ENCODE measurements at regions not wholly inside any gene's neighbourhood (a gene's known extent, or its start where the extent isn't known, plus 50 kb on each side); places are given as distances from the start of the nearest gene placed in this dataset.

DNA sequence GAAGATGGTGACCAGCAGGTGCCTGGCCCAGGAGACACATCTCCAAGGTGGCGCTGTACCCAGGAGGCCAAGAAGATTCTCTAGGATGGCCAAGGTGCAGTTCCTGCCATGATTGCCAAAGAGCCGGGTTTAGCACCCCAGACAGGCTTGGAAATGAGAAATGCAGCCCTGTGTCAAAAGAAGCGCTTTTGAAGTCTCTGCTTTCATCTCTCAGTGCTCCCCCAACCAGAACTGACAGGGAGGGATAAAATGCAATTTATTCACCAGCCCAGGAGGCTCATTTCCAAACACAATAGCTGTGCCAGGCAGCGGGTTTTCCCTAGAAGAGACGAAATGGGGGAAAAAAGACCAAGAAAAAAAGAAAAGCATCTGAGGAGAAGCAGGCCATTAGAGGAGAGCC lies 195.9 kb upstream of the NCAM1 start:
- Histone ChIP-seq H3K27ac (ENCODE audit: low read depth in 2 of 2, low read length in 1 of 2) (no peak overlapping the region), H3K9me3 (ENCODE audit: control insufficient read depth in 2 of 2, insufficient read depth in 1 of 2, low read depth in 1 of 2, low read length in 1 of 2) (no peaks in the 10 kb centered on the region), H3K27me3 (ENCODE audit: control insufficient read depth in 1 of 2, insufficient read depth in 2 of 2, low read length in 2 of 2) (no peaks in the 10 kb centered on the region), H3K4me1 (ENCODE audit: control insufficient read depth in 2 of 2, insufficient read depth in 2 of 2, low read length in 1 of 2) (no peaks in the 10 kb centered on the region), H3K36me3 (ENCODE audit: control insufficient read depth in 2 of 2, insufficient read depth in 2 of 2, low read length in 1 of 2) (no peaks in the 10 kb centered on the region), H3K4me3 (ENCODE audit: low read depth in 1 of 2, low read length in 2 of 2) (no peak overlapping the region)
- 82 to 88% methylated on average over 5 of the region's 5 CpGs for WGBS, 2 donors

DNA sequence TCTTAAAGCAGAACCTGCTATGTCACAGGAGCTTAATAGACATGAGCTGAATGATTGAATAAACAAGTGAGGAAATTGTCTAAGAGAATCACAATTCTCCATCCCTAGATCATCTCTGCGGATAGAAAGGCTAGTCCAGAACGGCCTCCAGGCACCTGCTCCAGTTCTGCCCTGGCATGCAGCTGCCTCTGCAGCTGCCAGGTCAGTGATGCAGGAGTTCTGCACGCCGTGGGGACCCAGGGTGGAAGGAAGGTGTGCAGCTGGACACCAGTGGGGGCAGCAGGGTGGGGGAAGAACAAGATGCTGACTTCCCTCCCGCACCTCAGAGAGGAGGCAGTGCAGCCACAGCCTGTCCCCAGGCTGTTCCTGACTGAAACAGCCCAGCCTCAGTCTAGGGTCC lies 192.1 kb upstream of the NCAM1 start:
- 41 to 52% methylated on average over 5 of the region's 5 CpGs for WGBS, 2 donors

DNA sequence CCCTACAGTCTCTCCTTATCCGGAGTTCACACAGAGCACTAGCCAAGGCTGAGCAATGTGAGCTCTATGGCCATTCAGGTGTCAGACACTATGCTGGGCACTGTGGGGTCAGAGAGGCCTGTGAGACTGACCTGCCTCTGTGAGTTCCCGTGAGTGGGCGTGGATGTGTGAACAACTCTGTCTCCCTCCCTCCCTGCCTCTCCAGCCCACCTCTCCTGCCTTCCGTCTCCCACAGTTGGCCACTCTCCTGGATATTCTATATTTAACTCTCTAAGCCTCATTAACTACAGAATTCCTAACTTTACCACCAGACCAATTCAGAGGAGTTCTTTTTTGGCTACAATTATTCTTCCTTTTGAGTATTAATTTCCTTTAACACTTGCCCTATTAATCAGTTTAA lies 191.6 kb upstream of the NCAM1 start:
- Histone ChIP-seq H3K36me3 (ENCODE audit: control insufficient read depth in 2 of 2, insufficient read depth in 2 of 2, low read length in 1 of 2) (no peaks in the 10 kb centered on the region), H3K27me3 (ENCODE audit: control insufficient read depth in 1 of 2, insufficient read depth in 2 of 2, low read length in 2 of 2) (no peaks in the 10 kb centered on the region), H3K27ac (ENCODE audit: low read depth in 2 of 2, low read length in 1 of 2) (no peak overlapping the region), H3K9me3 (ENCODE audit: control insufficient read depth in 2 of 2, insufficient read depth in 1 of 2, low read depth in 1 of 2, low read length in 1 of 2) (no peaks in the 10 kb centered on the region), H3K4me1 (ENCODE audit: control insufficient read depth in 2 of 2, insufficient read depth in 2 of 2, low read length in 1 of 2) (no peaks in the 10 kb centered on the region), H3K4me3 (ENCODE audit: low read depth in 1 of 2, low read length in 2 of 2) (no peak overlapping the region)
- WGBS, 2 donors: 67 to 68% methylated on average over 4 of the region's 4 CpGs

More for the DNA sequence above, 192.1 kb upstream of the NCAM1 start:
- Histone ChIP-seq H3K27me3 (ENCODE audit: control insufficient read depth in 1 of 2, insufficient read depth in 2 of 2, low read length in 2 of 2) (no peaks in the 10 kb centered on the region), H3K4me3 (ENCODE audit: low read depth in 1 of 2, low read length in 2 of 2) (no peak overlapping the region), H3K4me1 (ENCODE audit: control insufficient read depth in 2 of 2, insufficient read depth in 2 of 2, low read length in 1 of 2) (no peaks in the 10 kb centered on the region), H3K27ac (ENCODE audit: low read depth in 2 of 2, low read length in 1 of 2) (no peak overlapping the region), H3K36me3 (ENCODE audit: control insufficient read depth in 2 of 2, insufficient read depth in 2 of 2, low read length in 1 of 2) (no peaks in the 10 kb centered on the region), H3K9me3 (ENCODE audit: control insufficient read depth in 2 of 2, insufficient read depth in 1 of 2, low read depth in 1 of 2, low read length in 1 of 2) (no peaks in the 10 kb centered on the region)

DNA sequence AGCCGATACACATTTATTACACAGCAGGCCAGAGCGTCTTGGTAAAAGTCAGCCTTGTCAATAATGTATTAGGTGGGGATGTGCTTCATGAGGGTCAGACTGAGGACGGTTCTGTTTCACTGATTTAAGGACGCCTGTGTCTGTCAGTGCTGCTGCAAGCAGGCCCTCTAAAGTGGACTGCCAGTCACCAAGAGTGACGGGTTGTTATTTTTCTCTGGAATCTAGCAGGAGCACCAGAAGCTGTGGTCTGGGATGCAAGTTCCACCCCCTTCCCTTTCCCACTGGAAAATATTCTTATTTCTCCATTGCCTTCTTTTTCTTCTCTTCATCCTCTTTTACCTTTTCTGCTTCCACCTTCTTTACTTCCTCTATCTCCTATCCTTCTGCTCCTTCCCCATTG lies 191.2 kb upstream of the NCAM1 start:
- WGBS, 2 donors: 75 to 83% methylated on average over 5 of the region's 5 CpGs

DNA sequence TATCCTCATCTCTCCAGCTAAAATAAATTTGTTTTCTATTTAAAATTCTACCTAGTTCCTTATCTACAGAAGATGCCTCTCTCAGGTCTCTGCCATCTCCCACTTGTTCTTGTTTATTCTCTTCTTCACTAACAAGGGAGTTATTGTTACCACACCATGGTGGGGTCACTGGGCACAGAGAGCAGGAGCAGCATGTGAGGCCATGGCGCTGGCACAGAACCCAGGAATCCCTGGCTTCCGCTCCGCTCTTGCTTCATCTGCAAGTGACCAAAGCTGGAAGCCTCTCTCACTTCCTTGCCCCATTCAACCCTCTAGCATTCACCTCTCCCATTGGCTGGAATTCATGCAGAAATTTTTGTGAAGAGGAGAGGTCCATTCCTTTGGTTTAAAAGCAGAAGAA lies 190.7 kb upstream of the NCAM1 start:
- Histone ChIP-seq H3K27me3 (ENCODE audit: control insufficient read depth in 1 of 2, insufficient read depth in 2 of 2, low read length in 2 of 2) (no peaks in the 10 kb centered on the region), H3K36me3 (ENCODE audit: control insufficient read depth in 2 of 2, insufficient read depth in 2 of 2, low read length in 1 of 2) (no peaks in the 10 kb centered on the region), H3K27ac (ENCODE audit: low read depth in 2 of 2, low read length in 1 of 2) (no peak overlapping the region), H3K4me1 (ENCODE audit: control insufficient read depth in 2 of 2, insufficient read depth in 2 of 2, low read length in 1 of 2) (no peaks in the 10 kb centered on the region), H3K4me3 (ENCODE audit: low read depth in 1 of 2, low read length in 2 of 2) (no peak overlapping the region), H3K9me3 (ENCODE audit: control insufficient read depth in 2 of 2, insufficient read depth in 1 of 2, low read depth in 1 of 2, low read length in 1 of 2) (no peaks in the 10 kb centered on the region)
- WGBS, 2 donors: 89 to 94% methylated on average over 3 of the region's 3 CpGs

More for the DNA sequence above, 191.2 kb upstream of the NCAM1 start:
- no peak overlapping the region for H3K4me3 ChIP-seq (ENCODE audit: low read depth in 1 of 2, low read length in 2 of 2)
- H3K27ac ChIP-seq (ENCODE audit: low read depth in 2 of 2, low read length in 1 of 2): no peak overlapping the region
- H3K9me3 ChIP-seq (ENCODE audit: control insufficient read depth in 2 of 2, insufficient read depth in 1 of 2, low read depth in 1 of 2, low read length in 1 of 2): no peaks in the 10 kb centered on the region
- H3K4me1 ChIP-seq (ENCODE audit: control insufficient read depth in 2 of 2, insufficient read depth in 2 of 2, low read length in 1 of 2): no peaks in the 10 kb centered on the region
- no peaks in the 10 kb centered on the region for H3K36me3 ChIP-seq (ENCODE audit: control insufficient read depth in 2 of 2, insufficient read depth in 2 of 2, low read length in 1 of 2)
- no peaks in the 10 kb centered on the region for H3K27me3 ChIP-seq (ENCODE audit: control insufficient read depth in 1 of 2, insufficient read depth in 2 of 2, low read length in 2 of 2)

DNA sequence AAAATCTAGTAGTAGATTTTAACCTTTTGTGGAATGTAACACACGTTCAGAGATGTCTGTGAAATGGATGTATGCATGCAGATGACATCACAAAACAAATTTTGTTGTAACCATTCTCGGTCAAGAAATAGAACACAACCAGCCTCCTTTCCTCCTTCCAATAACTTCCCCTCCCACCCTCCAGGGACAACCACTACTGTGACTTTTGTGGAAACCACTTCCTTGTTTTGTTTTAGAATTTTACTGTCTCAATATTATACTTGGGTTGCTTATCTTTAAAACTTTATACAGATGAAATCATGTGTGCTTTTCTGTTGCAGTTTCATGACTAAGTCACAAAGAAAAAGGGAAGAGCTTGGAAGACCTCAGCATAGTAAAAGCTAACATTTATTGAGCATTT lies 189.4 kb upstream of the NCAM1 start:
- Histone ChIP-seq H3K27ac (ENCODE audit: low read depth in 2 of 2, low read length in 1 of 2) (no peak overlapping the region), H3K36me3 (ENCODE audit: control insufficient read depth in 2 of 2, insufficient read depth in 2 of 2, low read length in 1 of 2) (no peaks in the 10 kb centered on the region), H3K27me3 (ENCODE audit: control insufficient read depth in 1 of 2, insufficient read depth in 2 of 2, low read length in 2 of 2) (no peaks in the 10 kb centered on the region), H3K4me3 (ENCODE audit: low read depth in 1 of 2, low read length in 2 of 2) (no peak overlapping the region), H3K9me3 (ENCODE audit: control insufficient read depth in 2 of 2, insufficient read depth in 1 of 2, low read depth in 1 of 2, low read length in 1 of 2) (no peaks in the 10 kb centered on the region), H3K4me1 (ENCODE audit: control insufficient read depth in 2 of 2, insufficient read depth in 2 of 2, low read length in 1 of 2) (no peaks in the 10 kb centered on the region)
- WGBS, 2 donors: 63 to 67% methylated on average over 2 of the region's 2 CpGs

DNA sequence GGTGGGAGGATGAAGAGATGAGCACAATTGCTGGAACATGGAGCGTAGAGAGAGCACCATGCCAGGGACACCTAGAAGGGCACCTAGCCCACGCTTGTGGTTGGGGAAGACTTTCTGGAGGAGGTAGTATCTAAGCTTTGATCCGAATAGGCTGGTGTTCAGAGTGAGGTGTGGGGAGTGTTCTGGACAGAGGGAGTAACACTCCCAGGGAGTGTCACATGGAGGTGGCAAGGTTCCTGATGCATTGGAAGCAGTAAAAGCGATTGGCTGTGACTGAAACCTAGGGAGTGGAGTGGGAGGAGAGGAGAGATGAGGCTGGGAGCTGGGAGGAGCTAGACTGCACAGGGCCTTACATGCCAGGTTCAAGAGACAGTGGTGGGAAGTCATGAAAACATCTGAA lies 188.0 kb upstream of the NCAM1 start:
- WGBS, 2 donors: 80 to 83% methylated on average over 4 of the region's 4 CpGs
- Histone ChIP-seq H3K9me3 (ENCODE audit: control insufficient read depth in 2 of 2, insufficient read depth in 1 of 2, low read depth in 1 of 2, low read length in 1 of 2) (no peaks in the 10 kb centered on the region), H3K27ac (ENCODE audit: low read depth in 2 of 2, low read length in 1 of 2) (no peak overlapping the region), H3K27me3 (ENCODE audit: control insufficient read depth in 1 of 2, insufficient read depth in 2 of 2, low read length in 2 of 2) (no peaks in the 10 kb centered on the region), H3K4me1 (ENCODE audit: control insufficient read depth in 2 of 2, insufficient read depth in 2 of 2, low read length in 1 of 2) (no peaks in the 10 kb centered on the region), H3K36me3 (ENCODE audit: control insufficient read depth in 2 of 2, insufficient read depth in 2 of 2, low read length in 1 of 2) (no peaks in the 10 kb centered on the region), H3K4me3 (ENCODE audit: low read depth in 1 of 2, low read length in 2 of 2) (no peak overlapping the region)

DNA sequence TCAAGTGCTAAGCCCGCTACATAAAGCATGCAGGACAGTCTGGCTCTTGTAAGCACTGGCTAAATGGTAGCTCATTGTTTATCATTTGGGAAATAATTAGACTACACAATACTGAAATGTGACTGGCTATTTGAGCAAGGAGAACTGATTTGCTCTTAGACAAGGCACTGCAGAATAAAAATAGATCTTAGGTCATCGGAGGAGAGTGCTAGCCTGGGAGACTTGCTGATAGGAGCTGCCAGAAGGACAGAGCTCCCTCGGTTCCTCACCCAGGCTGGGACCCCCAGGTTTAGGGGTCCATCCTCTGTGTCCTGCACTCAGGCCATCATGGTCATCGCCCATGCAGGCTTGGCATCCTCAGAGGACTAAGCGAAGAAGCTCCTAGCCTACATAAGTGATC lies 184.4 kb upstream of the NCAM1 start:
- H3K4me3 ChIP-seq (ENCODE audit: low read depth in 1 of 2, low read length in 2 of 2): no peak overlapping the region
- H3K27ac ChIP-seq (ENCODE audit: low read depth in 2 of 2, low read length in 1 of 2): no peak overlapping the region
- no peaks in the 10 kb centered on the region for H3K27me3 ChIP-seq (ENCODE audit: control insufficient read depth in 1 of 2, insufficient read depth in 2 of 2, low read length in 2 of 2)
- no peaks in the 10 kb centered on the region for H3K36me3 ChIP-seq (ENCODE audit: control insufficient read depth in 2 of 2, insufficient read depth in 2 of 2, low read length in 1 of 2)
- peaks cover 0 to 3% of the 10 kb centered on the region in 2 donors for H3K9me3 ChIP-seq (ENCODE audit: control insufficient read depth in 2 of 2, insufficient read depth in 1 of 2, low read depth in 1 of 2, low read length in 1 of 2)
- 83 to 85% methylated on average over 5 of the region's 5 CpGs for WGBS, 2 donors
- peaks cover 2 to 3% of the 10 kb centered on the region in 2 donors for H3K4me1 ChIP-seq (ENCODE audit: control insufficient read depth in 2 of 2, insufficient read depth in 2 of 2, low read length in 1 of 2)

DNA sequence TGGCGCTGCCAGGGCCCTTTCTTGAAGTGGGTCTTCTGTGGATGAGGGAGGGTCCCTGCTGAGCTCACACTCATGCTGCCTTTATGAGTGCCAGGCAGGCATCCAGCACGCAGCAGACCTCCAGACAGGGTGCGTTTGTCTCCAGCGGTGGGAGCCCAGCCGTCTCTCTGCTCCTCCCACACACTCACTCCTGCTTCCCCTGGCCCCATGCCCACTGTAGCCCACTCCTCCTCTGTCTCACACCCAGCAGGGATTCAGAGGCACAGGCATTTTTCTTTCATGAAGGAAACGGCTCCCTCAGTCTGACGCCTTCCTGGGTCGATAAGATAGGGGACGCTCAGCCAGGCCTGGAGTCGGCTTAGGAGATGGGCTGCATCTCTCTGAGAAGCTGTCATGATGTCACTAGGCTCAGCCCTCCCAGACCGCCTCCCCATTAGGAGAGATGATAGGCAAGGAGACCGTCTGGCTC lies 183.9 kb upstream of the NCAM1 start:
- peaks cover 2 to 3% of the 10 kb centered on the region in 2 donors for H3K4me1 ChIP-seq (ENCODE audit: control insufficient read depth in 2 of 2, insufficient read depth in 2 of 2, low read length in 1 of 2)
- H3K9me3 ChIP-seq (ENCODE audit: control insufficient read depth in 2 of 2, insufficient read depth in 1 of 2, low read depth in 1 of 2, low read length in 1 of 2): peaks cover 0 to 3% of the 10 kb centered on the region in 2 donors
- no peak overlapping the region for H3K27ac ChIP-seq (ENCODE audit: low read depth in 2 of 2, low read length in 1 of 2)
- no peaks in the 10 kb centered on the region for H3K27me3 ChIP-seq (ENCODE audit: control insufficient read depth in 1 of 2, insufficient read depth in 2 of 2, low read length in 2 of 2)
- no peak overlapping the region for H3K4me3 ChIP-seq (ENCODE audit: low read depth in 1 of 2, low read length in 2 of 2)
- WGBS, 2 donors: 62 to 72% methylated on average over 12 of the region's 12 CpGs
- H3K36me3 ChIP-seq (ENCODE audit: control insufficient read depth in 2 of 2, insufficient read depth in 2 of 2, low read length in 1 of 2): no peaks in the 10 kb centered on the region

DNA sequence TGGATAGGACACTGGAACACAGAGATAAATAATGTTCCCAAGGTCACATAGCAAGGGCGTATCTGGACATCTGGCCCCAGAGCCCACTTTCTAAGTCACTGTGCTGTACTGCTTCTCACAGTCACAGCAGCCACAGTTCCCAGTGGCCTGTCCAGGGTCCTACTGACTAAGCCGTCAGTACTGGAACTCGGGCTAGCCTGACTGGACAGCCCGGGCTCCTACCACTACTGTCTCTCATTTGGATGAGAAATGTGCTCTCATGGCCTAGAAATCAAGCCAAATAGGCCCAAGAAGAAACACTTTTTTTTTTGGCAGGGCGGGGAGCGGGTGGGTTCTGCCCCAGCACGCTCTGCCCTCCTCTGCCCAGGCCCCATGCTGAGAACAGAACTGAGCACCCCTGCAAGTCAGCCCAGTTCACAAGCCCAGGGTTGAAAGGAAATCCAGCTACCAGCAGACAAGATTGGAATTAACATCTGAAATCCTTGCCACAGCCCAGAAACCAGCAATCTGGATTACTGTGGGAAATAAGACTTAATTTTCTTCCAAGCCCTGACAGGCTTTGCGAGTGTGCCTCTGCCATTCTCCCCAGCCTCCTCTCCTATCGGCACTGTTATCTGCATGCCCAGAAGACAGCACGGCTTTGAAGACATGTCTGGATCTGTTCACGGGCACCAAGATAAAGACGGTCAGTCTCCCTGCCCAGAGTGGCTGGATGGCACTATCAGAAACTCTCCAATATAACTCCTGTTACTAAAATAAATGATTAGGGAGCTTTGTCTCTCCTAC lies 182.9 kb upstream of the NCAM1 start:
- H3K27ac ChIP-seq (ENCODE audit: low read depth in 2 of 2, low read length in 1 of 2): no peak overlapping the region
- no peak overlapping the region for H3K4me3 ChIP-seq (ENCODE audit: low read depth in 1 of 2, low read length in 2 of 2)
- no peaks in the 10 kb centered on the region for H3K36me3 ChIP-seq (ENCODE audit: control insufficient read depth in 2 of 2, insufficient read depth in 2 of 2, low read length in 1 of 2)
- WGBS, 2 donors: 63 to 75% methylated on average over 12 of the region's 12 CpGs
- H3K27me3 ChIP-seq (ENCODE audit: control insufficient read depth in 1 of 2, insufficient read depth in 2 of 2, low read length in 2 of 2): no peaks in the 10 kb centered on the region
- peaks cover 0 to 3% of the 10 kb centered on the region in 2 donors for H3K9me3 ChIP-seq (ENCODE audit: control insufficient read depth in 2 of 2, insufficient read depth in 1 of 2, low read depth in 1 of 2, low read length in 1 of 2)
- peaks cover 2 to 3% of the 10 kb centered on the region in 2 donors for H3K4me1 ChIP-seq (ENCODE audit: control insufficient read depth in 2 of 2, insufficient read depth in 2 of 2, low read length in 1 of 2)

Data from esophagus (tissue), 2 donors.